SK-N-SH (cell line): ENCODE measurements at regions not wholly inside any gene's neighbourhood (a gene's known extent, or its start where the extent isn't known, plus 50 kb on each side); places are given as distances from the start of the nearest gene placed in this dataset.

Source experiments
- CTCF ChIA-PET: fragments of 300-600, 350-600 bp; formaldehyde crosslinking; extraction: SDS; loops from one replicate; lab custom pipeline; 2021; lab: Yijun Ruan, JAX
- POLR2A ChIA-PET: fragments of 350-600 bp; sonication (Branson Sonifier 250); formaldehyde crosslinking; extraction: SDS; loops from one replicate; lab custom pipeline; 2020; ENCODE audit warnings: antibody characterized with exemption, inconsistent platforms; lab: Yijun Ruan, JAX
- DNase-seq: peaks from one replicate; pipeline ENCODE4 v3.0.0; 2012
- H2AFZ ChIP-seq: fragments of 200-600 bp; sonication (generic); 2 replicates; pipeline ENCODE4 v1.8.1; 2016; ENCODE audit warnings: antibody characterized with exemption, mild to moderate bottlenecking, low read depth
- H3F3A ChIP-seq: fragments of 200-600 bp; sonication (generic); replicated peaks from 2 replicates; pipeline ENCODE3; 2016; ENCODE audit warnings: antibody characterized with exemption, mild to moderate bottlenecking; ENCODE audit not compliant: insufficient read depth
- H3K27ac ChIP-seq, 2 experiments: fragments of 200-500 bp in 1 of 2; fragments of 200-600 bp in 1 of 2; sonication (Bioruptor generic) in 1 of 2; sonication (generic), shearing (Covaris generic) in 1 of 2; 2 replicates each; pipeline versions ENCODE4 v1.5.1 to v1.6.1; 2014 to 2016; ENCODE audit warnings: low read depth in 2 of 2, inconsistent platforms in 1 of 2, low read length in 1 of 2, mild to moderate bottlenecking in 1 of 2, mixed read lengths in 1 of 2
- H3K27me3 ChIP-seq: fragments of 200-600 bp; sonication (generic), shearing (Covaris generic); 2 replicates; pipeline ENCODE4 v1.6.1; 2016; ENCODE audit warnings: mixed run types; ENCODE audit not compliant: insufficient read depth
- H3K36me3 ChIP-seq, 2 experiments: fragments of 200-500 bp in 1 of 2; fragments of 200-600 bp in 1 of 2; sonication (Bioruptor generic) in 1 of 2; sonication (generic) in 1 of 2; replicated peaks in 1 of 2; 2 replicates each; pipeline versions ENCODE3 to v1.5.1; 2014 to 2016; ENCODE audit warnings: low read length in 1 of 2, mild to moderate bottlenecking in 1 of 2; ENCODE audit not compliant: insufficient read depth in 2 of 2, control insufficient read depth in 1 of 2
- H3K4me1 ChIP-seq, 2 experiments: fragments of 200-500 bp in 1 of 2; fragments of 200-600 bp in 1 of 2; sonication (Bioruptor generic) in 1 of 2; sonication (generic), shearing (Covaris generic) in 1 of 2; 2 replicates each; pipeline versions ENCODE4 v1.5.1 to v1.6.1; 2014 to 2016; ENCODE audit warnings: low read depth in 1 of 2, low read length in 1 of 2, mixed run types in 1 of 2; ENCODE audit not compliant: insufficient read depth in 2 of 2, control insufficient read depth in 1 of 2
- H3K4me2 ChIP-seq: fragments of 200-600 bp; sonication (generic), shearing (Covaris generic); 2 replicates; pipeline ENCODE4 v1.6.1; 2017; ENCODE audit warnings: mixed run types
- H3K4me3 ChIP-seq, 2 experiments: fragments of 200-500 bp in 1 of 2; fragments of 200-600 bp in 1 of 2; sonication (Bioruptor generic) in 1 of 2; sonication (generic), shearing (Covaris generic) in 1 of 2; 2 replicates each; pipeline versions ENCODE4 v1.5.1 to v1.8.1; 2014 to 2016; ENCODE audit warnings: low read depth in 2 of 2, inconsistent platforms in 1 of 2, low read length in 1 of 2, mild to moderate bottlenecking in 1 of 2, mixed read lengths in 1 of 2, moderate library complexity in 1 of 2
- H3K79me2 ChIP-seq: fragments of 200-600 bp; sonication (generic); 2 replicates; pipeline ENCODE4 v1.8.1; 2017; ENCODE audit warnings: mild to moderate bottlenecking; ENCODE audit not compliant: insufficient read depth
- H3K9ac ChIP-seq: fragments of 200-600 bp; sonication (generic); 2 replicates; pipeline ENCODE4 v1.6.1; 2017; ENCODE audit warnings: mixed run types
- H3K9me2 ChIP-seq: fragments of 200-600 bp; sonication (generic); 2 replicates; pipeline ENCODE4 v1.6.1; 2017; ENCODE audit warnings: mixed run types
- H3K9me3 ChIP-seq: fragments of 200-600 bp; sonication (generic); 2 replicates; pipeline ENCODE4 v1.6.1; 2017; ENCODE audit warnings: mixed run types, mild to moderate bottlenecking, moderate library complexity
- H4K20me1 ChIP-seq: fragments of 200-600 bp; sonication (generic); 2 replicates; pipeline ENCODE4 v1.6.1; 2017; ENCODE audit warnings: mild to moderate bottlenecking, mixed run types; ENCODE audit not compliant: insufficient read depth
- GATA2 ChIP-seq: sonication (generic); formaldehyde crosslinking; IDR thresholded peaks from 2 replicates; pipeline ENCODE4 v1.5.0; 2020; ENCODE audit warnings: mild to moderate bottlenecking, missing genetic modification reagents
- JUND ChIP-seq: IDR thresholded peaks from 2 replicates; pipeline ENCODE4 v1.4.0; 2012
- NRF1 ChIP-seq: IDR thresholded peaks from 2 replicates; pipeline ENCODE4 v1.6.1; 2012; ENCODE audit warnings: low read depth, mild to moderate bottlenecking, low read length
- REST ChIP-seq: IDR thresholded peaks from 2 replicates; pipeline ENCODE4 v1.6.1; 2012; ENCODE audit warnings: mild to moderate bottlenecking, low read depth, low read length, moderate library complexity
- RFX5 ChIP-seq: IDR thresholded peaks from 2 replicates; pipeline ENCODE4 v1.6.1; 2012; ENCODE audit warnings: mild to moderate bottlenecking, improper control_type of control experiment, low read length
- RXRA ChIP-seq: IDR thresholded peaks from 2 replicates; pipeline ENCODE4 v1.4.0; 2012; ENCODE audit warnings: low read depth, mild to moderate bottlenecking, borderline replicate concordance
- TEAD4 ChIP-seq: IDR thresholded peaks from 2 replicates; pipeline ENCODE4 v1.4.0; 2012; ENCODE audit warnings: mild to moderate bottlenecking, borderline replicate concordance; ENCODE audit not compliant: insufficient read depth
- ZBTB33 ChIP-seq: IDR thresholded peaks from 2 replicates; pipeline ENCODE4 v1.4.0; 2012; ENCODE audit warnings: low read depth, borderline replicate concordance
- WGBS: methylation state at CpG from one replicate; pipeline ENCODE4 v1.1.6; 2017; ENCODE audit warnings: low lambda C conversion rate; 5-methylcytosine and 5-hydroxymethylcytosine counted together
- TF ChIP-seq, protein P1 (sequence below): fragments of 150-350 bp; IDR thresholded peaks from 2 replicates; pipeline ENCODE4 v1.6.1; 2016; ENCODE audit warnings: mild to moderate bottlenecking, low read depth, low read length

DNA sequence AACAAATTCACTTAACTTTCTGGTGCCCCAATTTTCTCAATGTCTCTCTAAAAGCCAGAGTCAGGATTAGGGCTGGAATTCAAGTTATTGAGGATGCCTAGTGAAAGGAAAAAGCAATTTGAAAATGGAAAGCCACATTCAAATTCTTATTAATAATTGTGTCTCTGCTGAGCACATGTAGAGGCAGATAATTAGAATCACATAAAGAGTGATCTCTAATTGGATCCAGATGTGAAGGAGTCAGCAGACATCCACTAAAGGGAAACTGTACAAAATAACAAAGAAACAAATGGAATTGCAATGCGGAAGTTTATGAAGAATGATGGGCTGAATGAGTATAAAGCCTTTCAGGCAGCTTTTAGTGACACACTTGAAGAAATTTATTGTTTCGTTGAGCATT lies 482.6 kb downstream of the TTLL7 start (continued):
- no peak for TF ChIP-seq REST
- no peak for TF ChIP-seq NRF1
- TF ChIP-seq, all 33 proteins: peak for 2

DNA sequence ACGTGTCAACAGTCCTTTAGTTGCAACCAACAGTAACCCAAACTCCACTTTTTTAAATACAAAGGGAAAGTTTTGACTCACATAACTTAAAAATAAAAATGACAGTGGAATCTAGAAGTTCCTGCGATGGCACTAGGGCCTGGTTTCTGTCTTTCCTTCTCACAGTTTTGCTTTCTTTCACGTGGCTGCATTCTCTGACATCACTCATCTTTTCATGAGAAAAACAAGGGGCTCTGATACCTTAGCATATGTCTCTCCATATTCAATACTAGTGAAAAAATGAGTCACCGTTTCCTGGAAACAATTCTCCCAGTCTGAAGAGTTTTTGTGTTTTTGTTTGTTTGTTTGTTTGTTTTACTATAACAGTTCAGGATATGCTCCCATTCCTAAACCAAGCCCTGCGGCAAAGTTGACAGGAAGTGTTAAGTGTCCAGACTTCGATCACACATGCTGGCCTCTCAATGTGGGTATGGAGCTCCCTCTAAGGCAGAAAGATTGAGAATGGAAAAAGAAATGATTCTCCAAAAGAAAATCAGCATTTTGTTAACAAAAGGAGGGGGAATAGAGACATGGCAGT lies 483.3 kb downstream of the TTLL7 start:
- H3K9me3 ChIP-seq = no peaks in the 10 kb centered on the region
- DNase-seq = no peak
- POLR2A ChIA-PET = no interaction called here
- no peaks in the 10 kb centered on the region for H3F3A ChIP-seq
- H3K36me3 ChIP-seq = no peaks in the 10 kb centered on the region
- H3K4me3 ChIP-seq = no peak overlapping the region
- CTCF ChIA-PET = no interaction called here
- peak overlapping the region in 1 of 2 experiments; percentile 93; a peak in 2 of 4 replicates for H3K27ac ChIP-seq
- no peaks in the 10 kb centered on the region for H3K79me2 ChIP-seq
- H3K9me2 ChIP-seq = no peaks in the 10 kb centered on the region
- H3K9ac ChIP-seq = no peak overlapping the region
- TF ChIP-seq RFX5 = no peak
- no peak for TF ChIP-seq JUND
- no peak for TF ChIP-seq RXRA
- TF ChIP-seq GATA2 = no peak
- TF ChIP-seq, protein P1, sequence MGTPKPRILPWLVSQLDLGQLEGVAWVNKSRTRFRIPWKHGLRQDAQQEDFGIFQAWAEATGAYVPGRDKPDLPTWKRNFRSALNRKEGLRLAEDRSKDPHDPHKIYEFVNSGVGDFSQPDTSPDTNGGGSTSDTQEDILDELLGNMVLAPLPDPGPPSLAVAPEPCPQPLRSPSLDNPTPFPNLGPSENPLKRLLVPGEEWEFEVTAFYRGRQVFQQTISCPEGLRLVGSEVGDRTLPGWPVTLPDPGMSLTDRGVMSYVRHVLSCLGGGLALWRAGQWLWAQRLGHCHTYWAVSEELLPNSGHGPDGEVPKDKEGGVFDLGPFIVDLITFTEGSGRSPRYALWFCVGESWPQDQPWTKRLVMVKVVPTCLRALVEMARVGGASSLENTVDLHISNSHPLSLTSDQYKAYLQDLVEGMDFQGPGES = no peak
- no peak for TF ChIP-seq ZBTB33
- no peak for TF ChIP-seq TEAD4
- WGBS = 55% methylated on average over 6 of the region's 6 CpGs
- H4K20me1 ChIP-seq = no peaks in the 10 kb centered on the region
- H2AFZ ChIP-seq = no peak overlapping the region
- H3K4me1 ChIP-seq = peaks cover 0 to 7% of the 10 kb centered on the region in 2 experiments; a peak in 2 of 4 replicates
- no peaks in the 10 kb centered on the region for H3K27me3 ChIP-seq
- no peak overlapping the region for H3K4me2 ChIP-seq
